Neural progenitor cell (in vitro differentiated cells): ENCODE measurements at regions not wholly inside any gene's neighbourhood (a gene's known extent, or its start where the extent isn't known, plus 50 kb on each side); places are given as distances from the start of the nearest gene placed in this dataset.
"Not testable (repeated sequence)": the region's sequence is repeated elsewhere in the genome, so short reads cannot be mapped to it uniquely, and the experiment has no call there.

Experiments used
- DNase-seq: peaks from one replicate; pipeline ENCODE4 v3.0.0-alpha.2; 2016; ENCODE audit warnings: low spot score
- H2AFZ ChIP-seq: fragments of 200-600 bp; sonication (generic); replicated peaks from 2 replicates; pipeline ENCODE4 v1.6.1; 2016; ENCODE audit warnings: antibody characterized with exemption
- H3F3A ChIP-seq: fragments of 200-600 bp; sonication (generic); 2 replicates; pipeline ENCODE4 v1.6.1; 2016; ENCODE audit warnings: antibody characterized with exemption, low read depth
- H3K27ac ChIP-seq: fragments of 200-600 bp; sonication (generic); 2 replicates; pipeline ENCODE4 v1.5.1; 2016; ENCODE audit warnings: mild to moderate bottlenecking
- H3K27me3 ChIP-seq: fragments of 200-600 bp; sonication (generic); 2 replicates; pipeline ENCODE4 v1.6.1; 2016; ENCODE audit warnings: mild to moderate bottlenecking, moderate library complexity
- H3K36me3 ChIP-seq: fragments of 200-600 bp; sonication (generic); 2 replicates; pipeline ENCODE4 v1.5.1; 2016
- H3K4me1 ChIP-seq: fragments of 200-600 bp; sonication (generic); 2 replicates; pipeline ENCODE4 v1.6.1; 2016; ENCODE audit warnings: mixed run types
- H3K4me2 ChIP-seq: fragments of 200-600 bp; sonication (generic); 2 replicates; pipeline ENCODE4 v1.6.1; 2016
- H3K4me3 ChIP-seq: fragments of 200-600 bp; sonication (generic); 2 replicates; pipeline ENCODE4 v1.5.1; 2016
- H3K79me2 ChIP-seq: fragments of 200-600 bp; sonication (generic); 2 replicates; pipeline ENCODE4 v1.6.1; 2016; ENCODE audit warnings: low read depth
- H3K9ac ChIP-seq: fragments of 200-600 bp; sonication (generic); 2 replicates; pipeline ENCODE4 v1.6.1; 2016
- H3K9me3 ChIP-seq: fragments of 200-600 bp; sonication (generic); 2 replicates; pipeline ENCODE4 v1.5.1; 2016; ENCODE audit warnings: low read depth
- H4K20me1 ChIP-seq: fragments of 200-600 bp; sonication (generic); 2 replicates; pipeline ENCODE4 v1.6.1; 2016; ENCODE audit warnings: low read depth
- H3K27ac Mint-ChIP-seq: 3 replicates; pipeline ENCODE4 v1.8.0; 2021; ENCODE audit warnings: mixed read lengths
- H3K27me3 Mint-ChIP-seq: 2 replicates; pipeline ENCODE4 v1.8.0; 2022; ENCODE audit warnings: low read depth, mild to moderate bottlenecking, inconsistent platforms, moderate library complexity, mixed read lengths; ENCODE audit not compliant: insufficient read depth
- H3K36me3 Mint-ChIP-seq: 3 replicates; pipeline ENCODE4 v1.8.0; 2021; ENCODE audit warnings: mixed read lengths
- H3K4me1 Mint-ChIP-seq: 3 replicates; pipeline ENCODE4 v1.8.0; 2021; ENCODE audit warnings: mixed read lengths
- H3K4me3 Mint-ChIP-seq: 3 replicates; pipeline ENCODE4 v1.8.0; 2021; ENCODE audit warnings: mild to moderate bottlenecking, moderate library complexity, mixed read lengths
- H3K9me3 Mint-ChIP-seq: 3 replicates; pipeline ENCODE4 v1.8.0; 2020; ENCODE audit warnings: mixed read lengths
- EZH2 ChIP-seq: fragments of 200-600 bp; sonication (generic); IDR thresholded peaks from 2 replicates; pipeline ENCODE4 v1.6.1; 2017; ENCODE audit warnings: antibody characterized with exemption, mild to moderate bottlenecking, moderate library complexity
- EZH2phosphoT487 ChIP-seq: fragments of 200-600 bp; sonication (generic); IDR thresholded peaks from 2 replicates; pipeline ENCODE4 v1.6.1; 2017; ENCODE audit warnings: antibody characterized with exemption
- TF ChIP-seq, protein P1 (sequence below): fragments of 200-600 bp; sonication (generic); IDR thresholded peaks from 2 replicates; pipeline ENCODE4 v1.5.1; 2017; ENCODE audit warnings: antibody characterized with exemption, mild to moderate bottlenecking

- H3K4me2 ChIP-seq, result no peak overlapping the region
- Mint-ChIP-seq H3K9me3 (no peaks in the 10 kb centered on the region), H3K4me1 (peaks cover 28% of the 10 kb centered on the region), H3K36me3 (peaks cover 6% of the 10 kb centered on the region), H3K27ac (peak overlapping the region; percentile 91), H3K4me3 (peak overlapping the region; percentile 12), H3K27me3 (no peaks in the 10 kb centered on the region)
- no peaks in the 10 kb centered on the region for H3K9me3 ChIP-seq
- H3K27me3 ChIP-seq, result no peaks in the 10 kb centered on the region
- no peak overlapping the region for H3K9ac ChIP-seq
- TF ChIP-seq EZH2phosphoT487, result no peak
- TF ChIP-seq, protein P1, sequence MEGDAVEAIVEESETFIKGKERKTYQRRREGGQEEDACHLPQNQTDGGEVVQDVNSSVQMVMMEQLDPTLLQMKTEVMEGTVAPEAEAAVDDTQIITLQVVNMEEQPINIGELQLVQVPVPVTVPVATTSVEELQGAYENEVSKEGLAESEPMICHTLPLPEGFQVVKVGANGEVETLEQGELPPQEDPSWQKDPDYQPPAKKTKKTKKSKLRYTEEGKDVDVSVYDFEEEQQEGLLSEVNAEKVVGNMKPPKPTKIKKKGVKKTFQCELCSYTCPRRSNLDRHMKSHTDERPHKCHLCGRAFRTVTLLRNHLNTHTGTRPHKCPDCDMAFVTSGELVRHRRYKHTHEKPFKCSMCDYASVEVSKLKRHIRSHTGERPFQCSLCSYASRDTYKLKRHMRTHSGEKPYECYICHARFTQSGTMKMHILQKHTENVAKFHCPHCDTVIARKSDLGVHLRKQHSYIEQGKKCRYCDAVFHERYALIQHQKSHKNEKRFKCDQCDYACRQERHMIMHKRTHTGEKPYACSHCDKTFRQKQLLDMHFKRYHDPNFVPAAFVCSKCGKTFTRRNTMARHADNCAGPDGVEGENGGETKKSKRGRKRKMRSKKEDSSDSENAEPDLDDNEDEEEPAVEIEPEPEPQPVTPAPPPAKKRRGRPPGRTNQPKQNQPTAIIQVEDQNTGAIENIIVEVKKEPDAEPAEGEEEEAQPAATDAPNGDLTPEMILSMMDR, result no peak
- no peak for TF ChIP-seq EZH2
- H3F3A ChIP-seq, result peaks cover 4% of the 10 kb centered on the region
- DNase-seq, result no peak
- no peaks in the 10 kb centered on the region for H3K36me3 ChIP-seq
- no peak overlapping the region for H3K27ac ChIP-seq
- H2AFZ ChIP-seq, result no peak overlapping the region
- H3K4me1 ChIP-seq, result peaks cover 5% of the 10 kb centered on the region
- no peaks in the 10 kb centered on the region for H3K79me2 ChIP-seq
- H3K4me3 ChIP-seq, result no peak overlapping the region
- peaks cover 3% of the 10 kb centered on the region for H4K20me1 ChIP-seq
Measured at GRCh38 chr7:66542528-66543269, 86.0 kb upstream of the KCTD7 start.

DNA sequence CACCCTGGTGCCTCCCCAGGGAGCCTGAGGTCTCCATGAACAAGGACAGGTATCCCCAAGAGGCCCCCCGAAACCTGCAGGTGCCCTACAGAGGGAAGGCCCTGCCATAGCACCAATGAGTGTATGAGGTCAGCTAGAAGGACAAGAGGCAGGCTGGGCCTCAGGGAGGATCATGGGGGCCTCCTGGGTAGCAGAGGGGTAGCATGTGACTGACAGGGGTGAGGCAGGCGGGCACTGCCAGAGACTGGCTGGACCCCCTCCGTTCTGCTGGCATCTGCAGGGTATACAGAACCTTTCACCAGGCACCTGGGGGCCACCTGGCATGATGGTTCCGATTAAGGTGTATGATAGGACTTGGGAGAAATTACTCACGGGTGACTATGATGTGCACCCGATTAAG, 79.2 kb upstream of the KCTD7 start:
- Histone ChIP-seq H3K4me3 (no peak overlapping the region), H3K4me1 (no peaks in the 10 kb centered on the region), H3K27me3 (no peaks in the 10 kb centered on the region), H4K20me1 (no peaks in the 10 kb centered on the region), H3K9ac (no peak overlapping the region), H3F3A (no peaks in the 10 kb centered on the region), H3K79me2 (no peaks in the 10 kb centered on the region), H3K9me3 (no peaks in the 10 kb centered on the region), H3K27ac (no peak overlapping the region), H2AFZ (no peak overlapping the region), H3K4me2 (no peak overlapping the region), H3K36me3 (peaks cover 5% of the 10 kb centered on the region)
- H3K4me1 Mint-ChIP-seq, result no peaks in the 10 kb centered on the region
- peaks cover 8% of the 10 kb centered on the region for H3K27me3 Mint-ChIP-seq
- H3K36me3 Mint-ChIP-seq, result peaks cover 23% of the 10 kb centered on the region
- TF ChIP-seq EZH2phosphoT487 (no peak), EZH2 (no peak)
- TF ChIP-seq, protein P1, result no peak
- H3K27ac Mint-ChIP-seq, result no peak overlapping the region
- H3K4me3 Mint-ChIP-seq, result no peak overlapping the region
- no peak for DNase-seq
- no peaks in the 10 kb centered on the region for H3K9me3 Mint-ChIP-seq

- no peak for TF ChIP-seq EZH2
- TF ChIP-seq EZH2phosphoT487, result no peak
- TF ChIP-seq, protein P1, result no peak
- H4K20me1 ChIP-seq, result peaks cover 20% of the 10 kb centered on the region
- peaks cover 5% of the 10 kb centered on the region for H3K36me3 ChIP-seq
- DNase-seq, result no peak
- no peaks in the 10 kb centered on the region for H3F3A ChIP-seq
- no peak overlapping the region for H3K4me2 ChIP-seq
- H3K27me3 ChIP-seq, result no peaks in the 10 kb centered on the region
- H3K4me3 Mint-ChIP-seq, result no peak overlapping the region
- H3K9me3 Mint-ChIP-seq, result no peaks in the 10 kb centered on the region
- H3K4me3 ChIP-seq, result no peak overlapping the region
- H3K27me3 Mint-ChIP-seq, result peaks cover 8% of the 10 kb centered on the region
- H3K27ac Mint-ChIP-seq, result no peak overlapping the region
- H2AFZ ChIP-seq, result no peak overlapping the region
- H3K79me2 ChIP-seq, result peaks cover 12% of the 10 kb centered on the region
- no peak overlapping the region for H3K9ac ChIP-seq
- no peaks in the 10 kb centered on the region for H3K4me1 Mint-ChIP-seq
- H3K36me3 Mint-ChIP-seq, result peaks cover 23% of the 10 kb centered on the region
- no peaks in the 10 kb centered on the region for H3K9me3 ChIP-seq
- no peaks in the 10 kb centered on the region for H3K4me1 ChIP-seq
- no peak overlapping the region for H3K27ac ChIP-seq
Measured at GRCh38 chr7:66553001-66553400, 75.7 kb upstream of the KCTD7 start.

DNA sequence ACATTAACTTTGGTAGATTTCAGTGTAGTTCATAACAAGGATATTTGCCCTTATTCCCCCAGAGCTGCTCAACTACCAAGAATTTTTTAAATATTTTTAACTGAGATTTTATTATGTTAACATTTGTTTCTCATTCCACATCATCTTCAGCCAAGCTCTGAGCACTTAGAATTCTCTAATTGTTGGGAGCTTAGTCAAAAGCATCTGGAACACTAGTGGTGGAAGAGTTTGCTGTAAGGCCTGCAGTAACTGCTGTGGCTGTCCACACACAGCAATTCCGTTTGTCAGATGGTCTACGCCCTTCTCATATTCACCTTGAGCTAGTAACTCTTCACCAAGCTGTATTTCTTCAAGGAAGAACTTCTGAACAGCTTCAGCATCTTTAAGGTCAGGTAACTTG, 75.0 kb upstream of the KCTD7 start:
- H3K4me3 Mint-ChIP-seq, H3K36me3 ChIP-seq, H3K27ac Mint-ChIP-seq, H3K4me3 ChIP-seq, H3K9me3 Mint-ChIP-seq, DNase-seq, H3K27ac ChIP-seq, H3K27me3 Mint-ChIP-seq, H3K4me1 Mint-ChIP-seq, H3K9me3 ChIP-seq, H2AFZ ChIP-seq, H3K9ac ChIP-seq, H3F3A ChIP-seq, H3K4me2 ChIP-seq, H3K4me1 ChIP-seq, H3K27me3 ChIP-seq: not testable (repeated sequence)
- peaks cover 12% of the 10 kb centered on the region for H3K79me2 ChIP-seq
- H4K20me1 ChIP-seq, result peaks cover 27% of the 10 kb centered on the region
- peaks cover 20% of the 10 kb centered on the region for H3K36me3 Mint-ChIP-seq

DNA sequence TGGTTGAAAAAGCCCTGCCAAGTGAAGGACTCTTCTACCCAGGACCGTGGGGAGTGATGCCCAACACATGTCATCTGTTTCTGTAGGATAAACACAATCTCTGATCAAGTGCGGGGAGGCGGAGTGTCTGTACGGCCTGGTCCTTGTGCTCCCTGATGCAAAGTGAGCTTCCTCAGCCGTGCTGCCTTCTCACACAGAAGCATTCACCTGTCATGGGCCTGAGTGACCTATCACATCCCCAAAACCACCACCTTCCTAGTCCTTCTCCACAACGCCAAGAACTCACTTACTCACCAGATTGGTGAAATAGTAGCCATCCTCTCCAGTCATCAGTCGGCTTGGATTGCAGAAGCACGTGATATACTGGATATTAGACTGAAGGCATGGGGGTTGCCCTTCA, 74.4 kb upstream of the KCTD7 start:
- H3K4me1 ChIP-seq, H3K27me3 ChIP-seq, H2AFZ ChIP-seq, H3K4me1 Mint-ChIP-seq, H3K4me3 ChIP-seq, H3K27me3 Mint-ChIP-seq, H3K36me3 ChIP-seq, H3K4me2 ChIP-seq, DNase-seq, H3K27ac Mint-ChIP-seq, H3F3A ChIP-seq, H3K27ac ChIP-seq, H3K9me3 ChIP-seq, H3K9ac ChIP-seq, H3K4me3 Mint-ChIP-seq, H3K9me3 Mint-ChIP-seq: not testable (repeated sequence)
- Histone ChIP-seq H3K79me2 (peaks cover 12% of the 10 kb centered on the region), H4K20me1 (peaks cover 33% of the 10 kb centered on the region)
- peaks cover 20% of the 10 kb centered on the region for H3K36me3 Mint-ChIP-seq
